ENCODE measurements at regions not wholly inside any gene's neighbourhood (a gene's known extent, or its start where the extent isn't known, plus 50 kb on each side); places are given as distances from the start of the nearest gene placed in this dataset.

DNA sequence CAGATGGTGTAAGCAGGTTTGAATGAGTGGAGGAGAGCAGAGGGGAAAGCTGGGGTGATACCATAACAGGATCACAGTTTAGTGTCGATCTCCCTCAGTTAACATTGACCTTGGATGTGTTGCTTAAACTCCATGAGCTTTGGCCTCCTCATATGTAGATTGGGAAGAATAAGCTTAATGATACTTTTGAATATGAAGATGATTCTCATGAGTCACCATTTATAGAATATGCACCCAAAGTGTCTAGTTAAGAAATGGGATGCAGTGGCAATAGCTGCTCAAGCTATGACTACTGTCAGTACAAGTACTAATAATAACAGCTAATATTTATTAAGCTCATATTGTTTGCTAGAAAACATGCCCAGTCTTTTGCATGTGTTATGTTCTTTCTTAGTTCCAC, 236.2 kb upstream of the KIRREL3 start:
- H3K4me3 ChIP-seq (ENCODE audit: low read depth, low read length): no peak overlapping the region

DNA sequence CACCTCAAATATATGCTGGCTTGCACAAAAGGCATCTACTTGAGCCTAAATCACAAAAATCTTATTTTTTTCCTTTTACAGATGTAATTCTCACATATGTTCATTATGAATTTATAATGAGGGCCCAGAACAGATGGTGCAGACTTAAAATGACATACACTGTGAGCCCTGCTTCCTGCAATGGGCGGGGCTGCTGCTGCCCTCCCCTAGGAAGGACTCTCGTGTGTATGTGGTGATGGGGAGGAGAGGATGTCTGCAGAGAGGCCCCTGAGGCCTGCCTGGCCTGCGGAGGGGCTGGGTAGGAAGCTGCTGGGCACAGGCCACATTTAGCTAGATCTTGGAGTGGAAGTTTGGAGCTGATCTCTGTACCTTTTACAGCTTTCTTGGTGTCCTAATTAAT, 233.4 kb upstream of the KIRREL3 start:
- DNase-seq (ENCODE audit: low read depth): no peak
- no peak overlapping the region for H3K4me3 ChIP-seq (ENCODE audit: low read depth, low read length)

More for the DNA sequence above, 236.2 kb upstream of the KIRREL3 start:
- DNase-seq (ENCODE audit: low read depth): no peak

DNA sequence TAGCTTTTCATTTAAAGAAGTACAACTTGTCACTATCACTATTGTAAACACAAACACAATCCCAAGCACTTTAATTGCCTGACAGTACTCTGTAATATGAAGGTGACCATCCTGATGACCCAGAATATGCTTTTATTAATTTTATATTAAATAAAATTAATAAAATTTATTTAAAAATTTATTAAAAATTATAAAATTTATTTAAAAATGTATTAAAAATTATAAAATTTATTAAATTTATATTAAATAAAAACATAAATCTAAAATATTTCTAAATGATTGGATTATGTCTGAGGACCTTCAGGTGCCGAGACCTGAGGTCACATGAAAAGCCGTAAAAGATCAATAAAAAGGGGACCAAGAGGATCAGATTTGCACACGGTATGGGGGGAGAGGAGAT, 229.8 kb upstream of the KIRREL3 start:
- DNase-seq (ENCODE audit: low read depth): no peak
- H3K4me3 ChIP-seq (ENCODE audit: low read depth, low read length): no peak overlapping the region

DNA sequence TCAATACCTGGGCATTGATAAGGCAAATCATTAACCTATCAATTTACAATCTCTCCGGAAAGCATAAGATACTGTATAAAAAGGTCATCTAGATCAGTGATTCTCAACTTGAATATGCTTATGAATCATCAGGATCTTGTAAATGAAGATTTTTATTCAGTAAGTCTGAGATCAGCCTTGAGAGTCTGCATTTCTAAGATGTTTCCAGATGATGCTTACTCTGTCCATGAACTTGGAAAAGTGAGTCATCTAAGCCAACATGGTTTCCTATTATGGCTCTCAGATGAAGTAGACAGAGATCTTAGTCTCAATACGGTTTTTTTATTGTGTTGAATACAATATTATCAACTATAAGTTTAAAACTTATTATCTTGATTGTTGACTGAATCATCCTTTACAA, 226.4 kb upstream of the KIRREL3 start:
- DNase-seq (ENCODE audit: low read depth): no peak
- H3K4me3 ChIP-seq (ENCODE audit: low read depth, low read length): no peak overlapping the region

DNA sequence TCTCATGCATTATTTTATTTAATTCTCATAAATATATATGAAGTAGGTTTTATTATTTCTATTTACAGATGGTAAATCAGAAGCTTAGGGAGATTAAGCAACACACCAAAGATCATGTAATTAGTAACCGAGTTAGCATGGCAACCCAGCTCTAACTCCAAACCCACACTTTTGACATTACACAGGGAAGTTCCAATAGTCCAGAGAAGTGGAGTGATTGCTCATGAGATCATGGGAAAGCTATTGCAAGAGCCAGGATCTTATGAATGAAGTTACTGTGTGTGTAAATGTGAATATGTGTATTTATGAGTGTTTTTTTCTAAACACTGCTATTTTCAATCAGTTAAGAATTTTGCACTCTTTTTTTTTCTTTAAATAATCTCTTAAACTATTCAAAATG, 225.8 kb upstream of the KIRREL3 start:
- DNase-seq (ENCODE audit: low read depth): no peak
- no peak overlapping the region for H3K4me3 ChIP-seq (ENCODE audit: low read depth, low read length)

DNA sequence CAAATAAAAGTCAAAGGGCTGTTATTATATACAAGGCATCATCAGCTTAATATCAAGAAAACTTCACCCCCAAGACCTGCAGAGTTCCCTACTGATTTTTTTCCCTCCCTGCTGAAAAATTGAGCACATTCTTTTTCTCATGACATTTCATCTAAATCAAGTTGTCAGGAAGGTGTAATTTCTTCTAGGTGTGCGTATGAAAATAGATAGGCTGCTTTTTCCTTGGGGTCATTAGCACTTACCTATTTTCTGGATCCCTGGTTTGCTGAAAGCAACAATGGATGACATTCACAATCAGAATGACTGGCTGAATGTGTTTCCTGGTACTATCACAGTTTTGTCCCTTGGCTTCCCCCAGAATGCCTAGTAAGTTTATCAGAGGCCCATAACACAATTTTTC, 225.0 kb upstream of the KIRREL3 start:
- no peak overlapping the region for H3K4me3 ChIP-seq (ENCODE audit: low read depth, low read length)
- no peak for DNase-seq (ENCODE audit: low read depth)

DNA sequence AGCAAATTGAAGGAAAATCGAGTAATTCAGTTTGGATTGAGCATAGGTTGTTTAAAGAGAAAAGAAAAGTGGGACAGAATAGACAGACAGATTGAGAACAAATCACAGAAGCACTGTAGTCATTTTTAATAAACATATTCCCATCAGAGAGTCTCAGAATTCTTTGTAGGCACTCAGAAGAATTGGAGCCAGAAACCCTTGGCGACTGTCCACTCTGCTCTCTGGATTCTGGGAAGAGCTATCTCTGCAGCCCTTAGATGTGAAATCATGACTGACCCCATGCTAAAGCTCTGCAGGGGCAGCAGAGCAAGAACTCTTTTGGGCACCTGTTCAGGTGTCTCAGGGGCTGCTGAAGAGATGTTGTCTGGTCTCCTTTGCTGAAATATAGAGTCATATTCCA, 223.7 kb upstream of the KIRREL3 start:
- H3K4me3 ChIP-seq (ENCODE audit: low read depth, low read length): no peak overlapping the region
- DNase-seq (ENCODE audit: low read depth): no peak

DNA sequence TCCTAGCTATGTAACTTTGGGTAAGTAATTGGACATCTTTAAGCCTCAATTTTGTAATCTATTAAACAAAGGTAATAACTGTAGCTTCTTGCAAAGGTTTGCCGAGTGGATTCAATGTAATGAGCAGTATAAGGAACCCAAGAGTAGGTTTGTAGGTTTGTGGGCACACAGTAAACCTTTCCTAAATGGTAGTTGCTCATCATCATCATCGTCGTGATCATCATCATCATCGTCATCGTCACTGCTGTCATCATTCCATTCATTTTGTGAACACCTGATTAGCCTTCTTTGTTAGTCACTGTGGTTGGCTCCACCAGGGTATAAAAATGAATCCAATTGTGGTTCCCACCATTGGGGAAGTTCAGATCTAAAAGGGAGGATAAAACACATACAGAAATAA, 223.1 kb upstream of the KIRREL3 start:
- no peak for DNase-seq (ENCODE audit: low read depth)
- no peak overlapping the region for H3K4me3 ChIP-seq (ENCODE audit: low read depth, low read length)

DNA sequence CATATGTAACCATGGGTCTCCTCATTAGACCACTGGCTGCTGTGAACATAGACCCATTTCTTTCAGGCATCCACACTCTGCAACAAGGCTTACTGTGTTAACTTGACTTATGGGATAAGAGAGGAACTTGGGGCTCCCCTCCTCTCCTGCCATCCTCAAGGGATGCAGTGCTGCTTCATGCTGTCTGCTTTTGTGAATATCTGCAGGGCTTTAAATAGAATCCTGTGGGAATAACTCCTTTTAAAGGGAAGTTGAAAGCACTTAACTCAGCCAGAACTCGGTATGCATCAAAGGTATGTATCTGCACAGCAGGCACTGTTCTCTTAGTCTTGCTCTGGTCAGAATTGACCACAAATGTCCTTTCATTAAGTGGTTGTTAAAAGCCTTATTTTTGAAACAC, 222.5 kb upstream of the KIRREL3 start:
- no peak for DNase-seq (ENCODE audit: low read depth)
- H3K4me3 ChIP-seq (ENCODE audit: low read depth, low read length): no peak overlapping the region

DNA sequence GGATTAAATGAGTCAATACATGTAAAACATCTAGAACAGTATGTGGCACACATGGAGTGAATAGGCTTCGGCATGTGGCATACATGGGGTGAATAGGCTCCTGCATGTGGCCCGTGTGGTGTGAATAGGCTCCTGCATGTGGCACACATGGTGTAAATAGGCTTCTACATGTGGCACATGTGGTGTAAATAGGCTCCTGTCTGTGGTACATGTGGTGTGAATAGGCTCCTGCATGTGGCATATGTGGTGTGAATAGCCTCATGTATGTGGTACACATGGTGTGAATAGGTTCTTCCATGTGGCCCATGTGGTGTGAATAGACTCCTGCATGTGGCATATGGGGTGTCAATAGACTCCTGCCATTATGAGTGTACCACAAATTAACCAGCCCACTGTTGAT, 219.1 kb upstream of the KIRREL3 start:
- H3K4me3 ChIP-seq (ENCODE audit: low read depth, low read length): no peak overlapping the region
- DNase-seq (ENCODE audit: low read depth): no peak

DNA sequence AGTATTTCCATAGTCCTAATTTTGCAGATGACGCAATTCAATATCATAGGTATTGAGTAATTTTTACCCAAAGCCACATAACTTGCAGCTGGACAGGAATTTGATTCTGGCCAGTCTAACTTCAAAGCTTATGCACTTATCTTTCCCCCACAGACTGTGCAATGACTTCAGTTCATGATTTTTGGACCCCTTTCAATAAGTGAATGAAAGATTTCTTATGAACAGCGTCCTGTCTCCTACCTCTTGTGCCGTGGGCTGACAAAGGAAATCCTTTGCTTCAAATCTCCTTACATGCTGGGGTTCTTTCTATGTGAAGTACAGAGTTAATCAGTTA, 217.7 kb upstream of the KIRREL3 start:
- no peak overlapping the region for H3K4me3 ChIP-seq (ENCODE audit: low read depth, low read length)
- DNase-seq (ENCODE audit: low read depth): no peak

DNA sequence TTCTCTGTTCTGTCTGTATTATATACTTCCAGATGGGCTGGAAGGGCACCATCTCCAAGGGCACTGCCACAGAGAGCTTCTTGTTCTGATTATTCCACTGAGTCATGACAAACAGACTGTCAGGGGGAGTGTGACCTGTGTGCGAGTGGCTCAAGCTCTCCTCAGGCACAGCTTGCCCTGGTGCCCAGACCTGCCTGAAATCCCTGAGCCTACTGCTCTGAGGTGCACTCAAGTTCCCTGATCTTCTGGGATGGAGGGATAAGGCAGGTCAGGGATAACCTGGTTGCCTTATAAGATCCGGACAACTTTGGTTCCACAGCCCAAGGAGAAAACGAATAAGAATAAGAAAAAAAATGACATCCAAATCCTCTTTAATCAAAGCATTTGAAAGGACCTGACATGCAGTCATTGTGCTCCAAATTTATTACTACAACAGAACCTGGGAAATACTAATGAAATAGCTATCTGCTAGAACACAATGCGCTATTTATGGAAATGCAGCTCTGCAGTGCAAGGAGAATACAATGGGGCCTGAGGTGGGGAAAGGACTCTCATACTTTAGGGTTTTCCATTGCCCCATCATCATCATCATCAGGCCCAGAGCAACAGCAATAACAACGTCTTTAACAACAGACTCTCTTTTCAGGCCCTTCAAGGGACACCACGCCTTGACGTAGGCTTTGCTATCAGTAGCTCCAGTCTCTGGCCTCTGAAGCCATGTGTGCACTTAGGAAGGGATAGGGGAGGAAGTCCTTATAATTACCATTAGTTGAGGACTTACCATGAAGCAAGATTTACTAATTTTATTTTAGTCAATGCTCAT, 217.1 kb upstream of the KIRREL3 start:
- no peak for DNase-seq (ENCODE audit: low read depth)
- no peak overlapping the region for H3K4me3 ChIP-seq (ENCODE audit: low read depth, low read length)

DNA sequence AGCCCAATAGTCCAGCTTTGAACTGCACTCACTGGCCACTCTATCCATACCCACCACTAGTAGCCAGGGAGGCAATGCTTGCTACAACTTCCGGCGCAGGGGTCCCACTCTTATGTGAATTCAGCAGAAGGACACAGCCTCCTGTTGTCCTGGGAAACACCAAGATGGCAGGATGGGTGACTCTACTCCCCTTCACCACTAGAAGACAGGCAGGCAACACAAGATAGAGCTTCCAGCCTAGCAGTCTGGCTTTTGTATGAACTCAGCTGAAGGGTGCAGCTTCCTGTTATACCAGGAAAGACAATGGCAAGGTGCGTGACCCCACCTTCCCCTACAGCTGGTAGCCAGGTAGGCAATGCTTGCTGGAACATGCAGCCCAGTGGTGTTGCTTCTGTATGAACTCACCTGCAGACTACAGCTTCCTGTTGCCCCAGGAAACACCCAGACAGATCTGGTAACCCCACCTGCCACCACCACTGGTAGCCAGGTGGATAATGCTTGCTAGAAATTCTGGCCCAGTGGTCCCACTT, 205.2 kb upstream of the KIRREL3 start:
- H3K4me3 ChIP-seq (ENCODE audit: low read depth, low read length): no peak overlapping the region
- DNase-seq (ENCODE audit: low read depth): no peak

DNA sequence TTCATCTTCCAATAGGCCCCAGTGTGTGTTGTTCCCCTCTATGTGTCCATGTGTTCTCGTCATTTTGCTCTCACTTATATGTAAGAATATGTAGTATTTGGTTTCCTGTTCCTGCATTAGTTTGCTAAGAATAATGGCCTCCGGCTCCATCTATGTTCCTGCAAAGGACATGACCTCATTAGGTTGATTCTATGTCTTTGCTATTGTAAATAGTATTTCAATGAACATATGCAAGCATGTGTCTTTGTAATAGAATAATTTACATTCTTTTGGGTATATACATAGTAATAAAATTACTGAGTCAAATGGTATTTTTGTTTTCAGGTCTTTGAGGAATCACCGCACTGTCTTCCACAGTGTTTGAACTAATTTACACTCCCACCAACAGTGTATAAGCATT, 202.9 kb upstream of the KIRREL3 start:
- no peak for DNase-seq (ENCODE audit: low read depth)
- H3K4me3 ChIP-seq (ENCODE audit: low read depth, low read length): no peak overlapping the region

DNA sequence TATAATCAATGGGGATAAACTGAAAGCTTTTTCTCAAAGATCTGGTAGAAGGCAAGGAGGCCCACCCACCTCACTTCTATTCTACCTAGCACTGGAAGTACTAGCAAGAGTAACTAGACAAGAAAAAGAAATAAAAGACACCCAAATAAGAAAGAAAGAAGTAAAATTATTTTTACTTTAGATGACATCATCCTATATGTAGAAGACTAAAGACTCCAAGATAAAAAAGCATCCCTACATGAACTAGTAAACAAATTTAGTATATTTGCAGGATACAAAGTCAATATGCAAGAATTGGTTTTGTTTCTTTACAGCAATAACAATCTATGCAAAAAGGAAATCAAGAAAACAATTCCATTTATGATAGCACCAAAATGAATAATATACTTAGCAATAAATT, 201.5 kb upstream of the KIRREL3 start:
- no peak for DNase-seq (ENCODE audit: low read depth)
- H3K4me3 ChIP-seq (ENCODE audit: low read depth, low read length): no peak overlapping the region

DNA sequence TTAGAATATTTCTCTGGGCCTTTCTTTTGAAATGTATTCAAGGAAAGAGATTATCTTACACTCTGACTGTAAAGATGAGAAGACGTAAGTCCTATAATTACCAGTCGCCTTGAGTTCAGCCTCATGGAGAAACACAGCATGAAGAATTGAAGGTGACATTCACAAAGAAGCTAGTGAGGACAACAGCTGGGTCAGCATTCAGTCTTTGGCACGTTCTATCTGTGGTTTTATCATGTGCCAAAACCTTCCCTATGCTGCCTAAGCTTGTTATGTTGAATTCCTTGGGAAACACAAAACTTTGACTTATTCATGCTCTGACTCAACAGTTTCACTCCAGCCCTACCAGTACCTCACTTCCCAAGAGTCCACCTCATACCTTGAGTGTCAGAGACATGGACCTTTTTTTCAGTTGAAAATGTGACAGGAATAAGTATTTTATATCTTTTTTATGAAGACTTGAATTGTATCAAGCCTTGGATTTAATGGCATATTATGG, 198.8 kb upstream of the KIRREL3 start:
- H3K4me3 ChIP-seq (ENCODE audit: low read depth, low read length): no peak overlapping the region
- no peak for DNase-seq (ENCODE audit: low read depth)

DNA sequence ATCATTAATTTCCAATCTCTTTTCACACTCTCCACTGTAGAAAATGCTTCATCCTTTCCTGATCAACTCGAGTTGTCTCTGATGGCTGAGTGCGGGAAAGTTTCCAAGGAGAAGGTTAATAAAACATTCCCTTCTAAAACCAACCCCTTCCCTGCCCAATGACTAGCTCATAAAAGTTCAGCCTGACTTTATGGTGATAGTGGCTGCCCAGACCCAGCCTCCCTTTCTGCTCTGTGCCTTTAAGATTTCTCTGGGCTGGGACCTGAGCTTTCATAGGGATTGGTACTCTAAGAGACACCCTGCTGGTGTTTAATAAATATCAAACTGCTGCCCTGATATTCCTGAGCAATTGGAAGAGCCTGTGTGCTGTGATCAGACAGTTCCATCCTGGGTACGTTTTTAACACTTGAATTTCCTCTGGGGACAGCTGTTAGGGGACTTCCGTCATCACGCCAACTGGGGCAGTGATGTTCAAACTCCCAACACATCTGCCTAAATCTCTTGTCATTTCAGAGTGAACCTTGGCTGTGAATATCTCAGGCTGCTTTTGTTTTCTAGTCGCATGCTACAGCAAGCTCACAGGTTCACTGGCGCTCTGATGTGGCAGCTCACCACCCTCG, 195.0 kb upstream of the KIRREL3 start:
- DNase-seq (ENCODE audit: low read depth): no peak

DNA sequence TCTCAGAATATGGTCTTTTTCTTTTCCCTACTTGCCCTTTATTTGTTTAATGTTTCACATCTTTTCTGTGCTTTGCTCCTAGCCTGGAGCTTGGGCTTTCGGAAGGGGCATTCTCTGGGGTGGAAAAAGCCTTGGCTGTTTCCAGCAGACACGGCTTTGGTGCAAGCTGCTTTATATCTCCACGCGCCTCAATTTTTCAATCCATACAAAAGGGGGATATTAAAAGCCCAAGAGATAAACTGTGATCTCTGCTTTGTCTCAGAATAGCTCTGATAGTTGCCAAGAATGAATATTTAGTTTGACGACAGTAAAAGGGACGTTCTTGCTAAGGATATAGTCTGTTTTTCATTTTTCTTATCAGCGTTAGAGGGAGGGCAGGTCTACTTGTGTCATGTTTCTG, 194.0 kb upstream of the KIRREL3 start:
- H3K4me3 ChIP-seq (ENCODE audit: low read depth, low read length): no peak overlapping the region
- DNase-seq (ENCODE audit: low read depth): no peak

More for the DNA sequence above, 195.0 kb upstream of the KIRREL3 start:
- no peak overlapping the region for H3K4me3 ChIP-seq (ENCODE audit: low read depth, low read length)

DNA sequence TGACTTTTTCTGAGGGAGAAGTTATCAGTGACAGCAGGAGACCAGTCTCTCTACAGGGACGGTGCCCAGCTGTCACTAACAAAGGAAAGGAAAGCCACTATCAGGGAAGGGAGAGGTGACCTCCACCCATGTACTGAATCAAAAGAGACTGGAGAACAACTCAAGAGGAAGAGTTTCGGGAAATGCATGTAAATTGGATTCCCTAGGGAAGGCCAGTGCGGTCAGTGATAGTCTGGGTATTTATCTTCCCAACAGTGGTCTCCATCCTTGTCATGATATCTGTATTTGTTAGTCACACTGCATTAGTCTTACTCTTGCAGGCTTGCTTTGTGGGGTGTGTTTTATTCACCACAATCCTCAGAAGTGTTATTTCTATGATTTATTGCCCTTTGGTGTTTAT, 193.4 kb upstream of the KIRREL3 start:
- DNase-seq (ENCODE audit: low read depth): no peak
- no peak overlapping the region for H3K4me3 ChIP-seq (ENCODE audit: low read depth, low read length)

DNA sequence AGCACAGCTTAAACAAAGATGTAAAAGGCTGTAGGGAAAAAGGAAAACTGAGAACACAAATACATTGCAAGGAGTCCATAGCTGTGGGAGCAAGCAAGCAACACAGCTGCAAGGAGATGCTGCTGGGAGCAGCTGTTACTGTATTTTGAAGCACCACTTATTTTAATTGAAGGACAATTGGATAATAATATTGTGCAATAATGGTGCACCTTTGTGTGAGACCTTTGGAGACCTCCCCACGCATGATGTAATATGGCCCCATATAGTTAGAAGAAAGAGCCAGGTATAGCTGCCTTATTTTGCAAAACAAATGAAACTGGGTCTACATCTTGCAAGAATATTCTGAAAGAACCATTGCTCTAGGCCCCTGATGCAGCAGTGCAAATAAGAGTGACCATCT, 191.1 kb upstream of the KIRREL3 start:
- DNase-seq (ENCODE audit: low read depth): no peak
- no peak overlapping the region for H3K4me3 ChIP-seq (ENCODE audit: low read depth, low read length)

DNA sequence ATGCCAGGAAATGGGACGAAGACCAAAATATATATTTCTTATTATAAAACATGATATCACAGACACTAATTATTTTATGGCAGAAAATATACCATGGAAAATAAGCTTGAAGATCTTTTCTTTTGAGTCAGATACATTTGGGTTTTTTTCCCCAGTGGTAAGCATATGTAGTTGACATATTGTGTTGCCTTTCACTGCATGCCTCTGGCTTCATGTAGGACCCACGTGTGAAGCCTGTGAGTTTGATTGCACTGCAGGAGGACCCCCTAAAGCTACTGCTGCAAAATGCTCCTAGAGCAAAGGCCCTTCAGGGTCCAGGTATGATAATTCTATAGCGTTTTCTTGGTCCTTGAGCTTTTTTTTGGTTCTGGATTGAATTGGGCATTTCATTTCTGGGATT, 190.7 kb upstream of the KIRREL3 start:
- H3K4me3 ChIP-seq (ENCODE audit: low read depth, low read length): no peak overlapping the region
- DNase-seq (ENCODE audit: low read depth): no peak

Data from skeletal muscle cell (primary cell).